ENCODE measurements at regions not wholly inside any gene's neighbourhood (a gene's known extent, or its start where the extent isn't known, plus 50 kb on each side); places are given as distances from the start of the nearest gene placed in this dataset.

DNA sequence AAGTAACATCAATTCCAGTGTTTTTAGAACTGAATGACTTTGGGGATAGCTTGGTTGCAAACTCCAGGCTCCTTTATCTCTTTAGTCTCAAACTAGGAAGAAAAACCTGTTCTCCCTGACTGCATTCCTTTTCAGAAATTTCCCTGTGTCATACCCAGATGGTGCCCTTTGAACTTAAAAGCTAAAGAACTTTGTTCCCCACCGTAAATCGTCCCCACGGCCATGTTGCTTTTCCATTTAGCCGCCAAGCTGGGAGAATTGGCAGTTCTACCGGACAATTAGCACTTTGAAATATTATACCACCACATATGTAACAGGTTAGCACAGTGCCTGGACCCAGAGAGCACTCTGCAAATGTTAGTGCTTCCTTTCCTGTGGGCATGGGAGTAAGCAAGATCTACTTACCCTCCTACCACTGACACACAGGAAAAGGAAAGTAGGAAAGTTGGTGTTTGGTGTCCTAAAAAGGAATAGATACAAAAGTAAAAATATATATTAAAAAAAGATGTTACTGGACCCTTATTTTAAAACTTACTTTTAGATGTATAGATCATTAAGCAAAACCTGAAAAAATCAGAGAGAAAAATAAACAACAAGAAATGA lies 191.9 kb upstream of the MIR17HG start:
- no peak for TF ChIP-seq POLR2A (IDR thresholded peaks at IDR 0.05)
- TF ChIP-seq, protein P1, sequence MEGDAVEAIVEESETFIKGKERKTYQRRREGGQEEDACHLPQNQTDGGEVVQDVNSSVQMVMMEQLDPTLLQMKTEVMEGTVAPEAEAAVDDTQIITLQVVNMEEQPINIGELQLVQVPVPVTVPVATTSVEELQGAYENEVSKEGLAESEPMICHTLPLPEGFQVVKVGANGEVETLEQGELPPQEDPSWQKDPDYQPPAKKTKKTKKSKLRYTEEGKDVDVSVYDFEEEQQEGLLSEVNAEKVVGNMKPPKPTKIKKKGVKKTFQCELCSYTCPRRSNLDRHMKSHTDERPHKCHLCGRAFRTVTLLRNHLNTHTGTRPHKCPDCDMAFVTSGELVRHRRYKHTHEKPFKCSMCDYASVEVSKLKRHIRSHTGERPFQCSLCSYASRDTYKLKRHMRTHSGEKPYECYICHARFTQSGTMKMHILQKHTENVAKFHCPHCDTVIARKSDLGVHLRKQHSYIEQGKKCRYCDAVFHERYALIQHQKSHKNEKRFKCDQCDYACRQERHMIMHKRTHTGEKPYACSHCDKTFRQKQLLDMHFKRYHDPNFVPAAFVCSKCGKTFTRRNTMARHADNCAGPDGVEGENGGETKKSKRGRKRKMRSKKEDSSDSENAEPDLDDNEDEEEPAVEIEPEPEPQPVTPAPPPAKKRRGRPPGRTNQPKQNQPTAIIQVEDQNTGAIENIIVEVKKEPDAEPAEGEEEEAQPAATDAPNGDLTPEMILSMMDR (IDR thresholded peaks at IDR 0.05), result no peak
- WGBS, 2 donors, result 47 to 51% methylated on average over 5 of the region's 5 CpGs
- Histone ChIP-seq H3K27me3 (peaks cover 0 to 77% (median 0%) of the 10 kb centered on the region in 4 donors), H3K27ac (no peak overlapping the region), H3K36me3 (no peaks in the 10 kb centered on the region), H3K4me3 (no peak overlapping the region), H3K4me1 (no peaks in the 10 kb centered on the region), H3K9me3 (no peaks in the 10 kb centered on the region)
- intact Hi-C loops (cut with DNase I), result no loop called here
- DNase-seq, result no peak

DNA sequence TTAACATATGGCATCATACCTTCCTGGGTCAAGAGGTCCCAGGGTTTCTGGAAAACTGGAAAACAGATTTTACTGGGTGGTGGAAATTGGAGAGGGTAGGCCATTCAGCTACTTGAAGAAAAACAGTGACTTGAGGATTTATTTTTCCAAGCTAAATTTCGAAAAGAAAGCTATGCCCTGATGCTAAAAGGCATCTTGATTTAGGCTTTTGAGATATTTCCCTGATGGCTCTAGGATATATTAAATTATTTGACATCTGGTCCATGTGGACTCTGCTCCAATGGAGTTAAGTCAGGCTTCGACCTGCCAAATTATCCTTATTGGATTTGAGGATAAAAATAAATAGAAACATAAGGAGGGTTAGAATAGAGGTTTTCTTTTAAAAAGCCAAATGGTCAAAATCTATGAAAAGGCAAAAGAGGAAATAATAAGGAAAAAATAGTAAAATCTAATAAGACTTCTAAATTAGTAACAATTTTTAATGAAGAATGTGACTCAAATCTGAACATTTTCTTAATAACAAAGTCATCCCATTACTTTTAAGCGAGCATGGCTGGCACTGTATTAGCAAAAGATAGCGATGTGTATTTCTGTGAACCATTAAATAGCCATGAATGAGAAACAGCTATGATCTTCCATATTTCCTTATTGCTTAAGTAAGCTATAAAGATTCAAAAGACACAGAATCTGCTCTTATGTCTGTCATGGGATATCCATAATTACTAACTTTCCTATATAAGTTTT lies 190.0 kb upstream of the MIR17HG start:
- H3K27ac ChIP-seq, result no peak overlapping the region
- no peaks in the 10 kb centered on the region for H3K4me1 ChIP-seq
- peaks cover 0 to 85% (median 0%) of the 10 kb centered on the region in 4 donors for H3K27me3 ChIP-seq
- intact Hi-C loops (cut with DNase I), result no loop called here
- H3K4me3 ChIP-seq, result no peak overlapping the region
- no peaks in the 10 kb centered on the region for H3K36me3 ChIP-seq
- 61 to 71% methylated on average over 4 of the region's 4 CpGs for WGBS, 2 donors
- no peak for TF ChIP-seq POLR2A (IDR thresholded peaks at IDR 0.05)
- TF ChIP-seq, protein P1 (IDR thresholded peaks at IDR 0.05), result no peak
- no peak for DNase-seq
- no peaks in the 10 kb centered on the region for H3K9me3 ChIP-seq

DNA sequence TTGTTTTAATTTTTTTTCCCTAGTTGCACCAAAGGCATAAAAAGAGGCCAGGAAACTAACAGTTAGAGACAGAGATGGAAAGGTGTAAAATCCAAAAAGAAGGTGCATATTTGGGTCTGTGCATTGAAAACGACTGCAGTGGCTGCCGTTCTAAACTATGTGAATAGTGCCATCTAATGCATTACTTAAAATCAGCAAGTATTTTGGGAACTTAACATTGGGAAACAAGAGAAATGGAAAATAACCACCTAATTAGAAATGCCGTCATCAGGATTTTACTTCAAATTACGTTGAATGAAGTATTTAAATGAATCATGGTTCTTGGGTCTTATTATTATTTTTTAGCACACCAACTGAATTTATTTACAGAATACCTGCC lies 189.5 kb upstream of the MIR17HG start:
- intact Hi-C loops (cut with DNase I), result no loop called here
- TF ChIP-seq POLR2A (IDR thresholded peaks at IDR 0.05), result no peak
- TF ChIP-seq, protein P1 (IDR thresholded peaks at IDR 0.05), result no peak
- H3K4me1 ChIP-seq, result no peaks in the 10 kb centered on the region
- no peak for DNase-seq
- H3K27me3 ChIP-seq, result peaks cover 0 to 89% (median 0%) of the 10 kb centered on the region in 4 donors
- H3K36me3 ChIP-seq, result no peaks in the 10 kb centered on the region
- H3K9me3 ChIP-seq, result no peaks in the 10 kb centered on the region
- no peak overlapping the region for H3K27ac ChIP-seq
- WGBS, 2 donors, result 15 to 36% methylated on average over 4 of the region's 4 CpGs
- no peak overlapping the region for H3K4me3 ChIP-seq

DNA sequence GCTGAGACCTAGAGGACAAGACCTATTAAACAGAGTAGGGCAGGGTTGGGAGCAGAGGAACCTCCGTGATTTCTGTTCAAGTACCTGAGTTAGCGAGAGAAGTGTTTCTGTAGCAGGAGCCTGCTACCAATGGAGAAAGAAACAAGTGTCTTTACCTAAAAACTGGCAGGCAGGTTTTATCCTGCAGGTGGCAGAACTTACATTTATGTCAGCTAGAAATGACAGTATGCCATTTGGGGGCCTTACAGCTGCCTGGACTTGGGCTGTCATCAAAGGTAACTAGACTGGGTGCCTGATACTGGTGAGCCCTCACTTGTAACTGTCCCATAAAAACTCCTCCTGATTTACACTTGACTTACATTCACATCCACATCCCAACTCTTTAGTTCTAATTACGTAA lies 185.3 kb upstream of the MIR17HG start:
- TF ChIP-seq, protein P1 (IDR thresholded peaks at IDR 0.05), result no peak
- no peak for TF ChIP-seq POLR2A (IDR thresholded peaks at IDR 0.05)
- Histone ChIP-seq H3K9me3 (no peaks in the 10 kb centered on the region), H3K4me3 (no peak overlapping the region), H3K36me3 (no peaks in the 10 kb centered on the region), H3K27ac (no peak overlapping the region), H3K4me1 (peaks cover 0 to under 1% (median 0%) of the 10 kb centered on the region in 3 donors), H3K27me3 (peaks cover 0 to 97% (median 2%) of the 10 kb centered on the region in 4 donors)
- DNase-seq, result no peak
- intact Hi-C loops (cut with DNase I), result no loop called here
- 82 to 87% methylated on average over 3 of the region's 3 CpGs for WGBS, 2 donors

DNA sequence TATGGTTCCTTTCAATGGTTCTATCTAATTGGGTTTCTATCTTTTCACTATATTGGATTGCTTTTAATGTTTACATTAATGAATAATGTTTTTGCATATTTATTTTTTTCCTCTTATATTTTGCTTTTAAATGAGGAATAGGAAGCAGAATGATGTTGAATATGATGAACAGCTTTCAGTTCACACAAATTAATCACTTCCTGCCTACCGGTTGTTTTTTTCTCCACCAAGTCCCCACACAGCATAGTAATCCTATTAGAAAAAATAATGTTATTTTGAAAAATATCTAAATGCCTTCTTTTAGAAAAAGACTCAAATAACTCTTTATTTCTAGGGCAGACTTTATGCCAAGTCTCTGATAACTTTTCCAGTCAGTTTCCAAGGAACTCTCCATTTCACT lies 184.9 kb upstream of the MIR17HG start:
- intact Hi-C loops (cut with DNase I), result no loop called here
- H3K27me3 ChIP-seq, result peaks cover 0 to 96% (median 2%) of the 10 kb centered on the region in 4 donors
- DNase-seq, result no peak
- WGBS, 2 donors, result 35 to 53% methylated on average over 1 of the region's 1 CpG
- no peak overlapping the region for H3K27ac ChIP-seq
- H3K9me3 ChIP-seq, result no peaks in the 10 kb centered on the region
- TF ChIP-seq, protein P1 (IDR thresholded peaks at IDR 0.05), result no peak
- TF ChIP-seq POLR2A (IDR thresholded peaks at IDR 0.05), result no peak
- no peaks in the 10 kb centered on the region for H3K36me3 ChIP-seq
- H3K4me1 ChIP-seq, result peaks cover 0 to 4% (median 0%) of the 10 kb centered on the region in 3 donors
- no peak overlapping the region for H3K4me3 ChIP-seq

Data from esophagus squamous epithelium (tissue), 5 donors.